Gastroesophageal sphincter (tissue), 4 donors: ENCODE measurements at regions not wholly inside any gene's neighbourhood (a gene's known extent, or its start where the extent isn't known, plus 50 kb on each side); places are given as distances from the start of the nearest gene placed in this dataset.

ENCODE experiments used
- ATAC-seq: fragments of 150-250 bp; one replicate; pipeline ENCODE4 v1.9.1; 2016; ENCODE audit warnings: mild to moderate bottlenecking, moderate library complexity
- H3K27ac ChIP-seq, 4 donors: fragments of 200-600 bp; sonication (generic) in 3 of 4; 1 replicate in 3 of 4; 2 replicates in 1 of 4; pipeline ENCODE4 v1.5.1; 2016 to 2019
- H3K27me3 ChIP-seq: fragments of 200-600 bp; sonication (generic); one replicate; pipeline ENCODE4 v1.5.1; 2019
- H3K36me3 ChIP-seq, 2 donors: fragments of 200-600 bp; sonication (generic); one replicate each; pipeline ENCODE4 v1.5.1; 2019; ENCODE audit warnings: control low read depth in 1 of 2
- H3K4me1 ChIP-seq, 3 donors: fragments of 200-600 bp; sonication (generic); 1 replicate in 2 of 3; 2 replicates in 1 of 3; pipeline ENCODE4 v1.5.1; 2016 to 2019; ENCODE audit warnings: control low read depth in 2 of 3
- H3K4me3 ChIP-seq, 2 donors: fragments of 200-600 bp; sonication (generic); one replicate each; pipeline ENCODE4 v1.5.1; 2019; ENCODE audit warnings: mild to moderate bottlenecking in 1 of 2, moderate library complexity in 1 of 2
- H3K9me3 ChIP-seq, 3 donors: fragments of 200-600 bp; sonication (generic); one replicate each; pipeline ENCODE4 v1.5.1; 2017 to 2019; ENCODE audit warnings: control low read depth in 2 of 3
- EP300 ChIP-seq: sonication (generic); formaldehyde crosslinking; IDR thresholded peaks from one replicate; pipeline ENCODE4 v1.6.1; 2017; ENCODE audit warnings: antibody characterized with exemption, mild to moderate bottlenecking
- POLR2A ChIP-seq, 2 donors: fragments of 450-650 bp; IDR thresholded peaks; one replicate each; pipeline ENCODE4 v1.6.1; 2017; ENCODE audit warnings: antibody characterized with exemption in 2 of 2, mild to moderate bottlenecking in 2 of 2, moderate library complexity in 1 of 2
- POLR2AphosphoS5 ChIP-seq: sonication (generic); formaldehyde crosslinking; IDR thresholded peaks from one replicate; pipeline ENCODE4 v1.6.1; 2017; ENCODE audit warnings: antibody characterized with exemption
- WGBS, 2 donors: methylation state at CpG; one replicate each; pipeline ENCODE4 v1.1.5; 2018; ENCODE audit warnings: low coverage in 1 of 2; 5-methylcytosine and 5-hydroxymethylcytosine counted together
- TF ChIP-seq, protein P1 (sequence below), 4 experiments: fragments of 200-600 bp in 2 of 4; fragments of 450-650 bp in 2 of 4; sonication (generic) in 1 of 4; IDR thresholded peaks; one replicate each; pipeline ENCODE4 v1.5.1; 2017 to 2019; ENCODE audit warnings: antibody characterized with exemption in 4 of 4, mild to moderate bottlenecking in 2 of 4, moderate library complexity in 2 of 4

DNA sequence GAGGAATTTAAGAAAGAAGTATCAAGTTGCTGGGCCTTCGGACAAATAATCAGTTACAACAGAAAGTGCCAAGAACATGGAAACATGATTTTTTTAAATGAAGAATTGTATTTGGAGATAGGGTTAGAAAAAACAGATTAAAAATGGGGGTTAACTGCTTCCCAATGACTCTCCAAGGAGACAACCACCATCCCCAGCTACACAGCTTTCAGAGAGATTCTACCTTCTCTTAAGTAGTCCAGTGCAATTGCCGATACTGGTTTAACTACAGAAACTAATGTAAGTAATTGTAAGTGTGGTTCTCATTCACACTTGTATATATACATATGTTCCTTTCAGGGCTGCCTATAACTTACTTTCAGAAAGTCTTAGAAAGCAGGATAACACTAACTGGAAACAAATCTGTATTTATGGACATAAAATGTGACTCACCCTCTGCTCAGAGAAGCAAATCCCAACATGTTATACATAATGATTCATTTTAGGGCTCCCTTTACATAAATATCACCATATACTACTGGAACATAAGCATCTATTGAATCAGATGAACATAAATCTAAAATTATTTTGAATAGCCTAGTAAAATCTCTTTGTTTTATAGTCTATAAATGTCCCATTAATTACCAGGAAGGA, 248.9 kb upstream of the UGT8 start:
- WGBS, 2 donors = 87 to 95% methylated on average over 2 of the region's 2 CpGs
- H3K4me1 ChIP-seq = no peaks in the 10 kb centered on the region
- no peak for ATAC-seq
- H3K9me3 ChIP-seq = no peaks in the 10 kb centered on the region
- H3K36me3 ChIP-seq = no peaks in the 10 kb centered on the region
- no peak for TF ChIP-seq EP300
- TF ChIP-seq, protein P1, sequence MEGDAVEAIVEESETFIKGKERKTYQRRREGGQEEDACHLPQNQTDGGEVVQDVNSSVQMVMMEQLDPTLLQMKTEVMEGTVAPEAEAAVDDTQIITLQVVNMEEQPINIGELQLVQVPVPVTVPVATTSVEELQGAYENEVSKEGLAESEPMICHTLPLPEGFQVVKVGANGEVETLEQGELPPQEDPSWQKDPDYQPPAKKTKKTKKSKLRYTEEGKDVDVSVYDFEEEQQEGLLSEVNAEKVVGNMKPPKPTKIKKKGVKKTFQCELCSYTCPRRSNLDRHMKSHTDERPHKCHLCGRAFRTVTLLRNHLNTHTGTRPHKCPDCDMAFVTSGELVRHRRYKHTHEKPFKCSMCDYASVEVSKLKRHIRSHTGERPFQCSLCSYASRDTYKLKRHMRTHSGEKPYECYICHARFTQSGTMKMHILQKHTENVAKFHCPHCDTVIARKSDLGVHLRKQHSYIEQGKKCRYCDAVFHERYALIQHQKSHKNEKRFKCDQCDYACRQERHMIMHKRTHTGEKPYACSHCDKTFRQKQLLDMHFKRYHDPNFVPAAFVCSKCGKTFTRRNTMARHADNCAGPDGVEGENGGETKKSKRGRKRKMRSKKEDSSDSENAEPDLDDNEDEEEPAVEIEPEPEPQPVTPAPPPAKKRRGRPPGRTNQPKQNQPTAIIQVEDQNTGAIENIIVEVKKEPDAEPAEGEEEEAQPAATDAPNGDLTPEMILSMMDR (IDR thresholded peaks at IDR 0.05) = no peak
- TF ChIP-seq POLR2AphosphoS5 = no peak
- TF ChIP-seq POLR2A (IDR thresholded peaks at IDR 0.05) = no peak
- no peak overlapping the region for H3K4me3 ChIP-seq
- no peaks in the 10 kb centered on the region for H3K27me3 ChIP-seq
- H3K27ac ChIP-seq = no peak overlapping the region

DNA sequence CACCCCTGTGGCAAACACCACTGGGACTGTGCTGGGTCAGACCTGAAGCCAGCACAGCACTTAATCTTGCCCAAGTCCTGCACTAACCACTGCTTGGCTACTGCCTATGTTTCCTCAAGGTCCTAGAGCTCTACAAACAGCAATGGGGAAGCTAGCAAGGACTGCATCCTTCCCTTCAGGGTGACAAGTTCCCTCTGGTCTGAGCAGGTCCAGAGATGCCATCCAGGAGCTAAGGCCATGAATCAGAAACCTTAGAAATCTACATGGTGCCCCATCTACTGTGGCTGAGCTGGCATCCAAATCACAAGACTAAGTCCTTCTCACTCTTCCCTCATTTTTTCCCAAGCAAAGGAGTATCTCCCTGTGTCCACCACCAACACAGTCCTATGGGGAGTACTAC, 239.7 kb upstream of the UGT8 start:
- TF ChIP-seq POLR2AphosphoS5 (no peak), EP300 (no peak), POLR2A (IDR thresholded peaks at IDR 0.05) (no peak)
- TF ChIP-seq, protein P1 (IDR thresholded peaks at IDR 0.05) = no peak

DNA sequence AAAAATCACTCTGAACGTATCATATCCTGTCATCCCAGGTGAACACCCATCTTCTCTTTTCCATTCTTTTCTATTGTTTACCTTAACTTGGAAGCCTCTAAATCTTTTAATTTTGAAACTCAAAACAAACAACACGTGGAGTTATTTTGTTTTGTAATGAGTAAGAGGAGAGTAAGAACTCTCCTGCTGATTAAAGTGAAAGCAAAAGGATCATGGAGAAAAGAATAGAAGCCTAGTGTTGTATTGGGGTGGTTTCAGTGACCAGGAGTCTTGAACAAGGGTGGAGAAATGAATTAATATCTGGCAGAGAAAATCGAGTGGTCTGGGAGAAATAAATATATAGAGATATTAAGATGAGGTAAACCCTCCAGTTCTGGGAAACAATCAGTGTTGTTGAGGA, 237.4 kb upstream of the UGT8 start:
- no peak for ATAC-seq
- H3K27me3 ChIP-seq = no peaks in the 10 kb centered on the region
- H3K4me1 ChIP-seq = peaks cover 0 to 5% (median 0%) of the 10 kb centered on the region in 3 donors
- no peak overlapping the region for H3K27ac ChIP-seq
- no peaks in the 10 kb centered on the region for H3K36me3 ChIP-seq
- H3K9me3 ChIP-seq = no peaks in the 10 kb centered on the region
- WGBS, 2 donors = 28 to 52% methylated on average over 3 of the region's 3 CpGs
- no peak overlapping the region for H3K4me3 ChIP-seq
- TF ChIP-seq, protein P1 (IDR thresholded peaks at IDR 0.05) = no peak
- no peak for TF ChIP-seq EP300

More for the DNA sequence above, 239.7 kb upstream of the UGT8 start:
- no peak overlapping the region for H3K4me3 ChIP-seq
- H3K4me1 ChIP-seq = no peaks in the 10 kb centered on the region
- no peak for ATAC-seq
- no peaks in the 10 kb centered on the region for H3K27me3 ChIP-seq
- no peak overlapping the region for H3K27ac ChIP-seq
- H3K36me3 ChIP-seq = no peaks in the 10 kb centered on the region
- no peaks in the 10 kb centered on the region for H3K9me3 ChIP-seq

DNA sequence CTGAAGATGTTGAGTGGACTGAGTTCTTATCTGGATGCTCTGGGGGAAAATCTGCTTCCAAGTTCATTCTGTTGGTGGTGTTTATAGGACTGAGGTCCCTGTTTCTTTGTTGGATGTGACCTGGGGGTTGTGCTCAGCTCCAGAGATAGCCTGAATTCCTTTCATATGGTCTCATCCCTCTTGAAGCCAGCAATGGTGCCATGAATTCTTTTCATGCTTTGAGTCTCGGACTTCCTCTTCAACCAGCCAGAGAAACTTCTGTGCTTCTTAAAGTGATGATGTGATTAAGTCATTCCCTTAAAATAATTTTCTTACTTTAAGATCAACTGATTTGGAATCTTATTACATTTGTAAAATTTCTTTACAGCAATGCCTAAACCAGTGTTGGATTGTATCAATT, 233.8 kb upstream of the UGT8 start:
- no peaks in the 10 kb centered on the region for H3K36me3 ChIP-seq
- WGBS, 2 donors = 0 to 10% methylated on average over 1 of the region's 1 CpG
- H3K4me1 ChIP-seq = peaks cover 0 to 13% (median 0%) of the 10 kb centered on the region in 3 donors
- no peaks in the 10 kb centered on the region for H3K27me3 ChIP-seq
- no peak overlapping the region for H3K4me3 ChIP-seq
- TF ChIP-seq POLR2AphosphoS5 (no peak), POLR2A (IDR thresholded peaks at IDR 0.05) (no peak), EP300 (no peak)
- TF ChIP-seq, protein P1 (IDR thresholded peaks at IDR 0.05) = no peak
- peak overlapping the region in 3 of 4 donors; percentile 30 to 71 (median 55) for H3K27ac ChIP-seq
- peak; percentile 50 for ATAC-seq
- H3K9me3 ChIP-seq = no peaks in the 10 kb centered on the region

DNA sequence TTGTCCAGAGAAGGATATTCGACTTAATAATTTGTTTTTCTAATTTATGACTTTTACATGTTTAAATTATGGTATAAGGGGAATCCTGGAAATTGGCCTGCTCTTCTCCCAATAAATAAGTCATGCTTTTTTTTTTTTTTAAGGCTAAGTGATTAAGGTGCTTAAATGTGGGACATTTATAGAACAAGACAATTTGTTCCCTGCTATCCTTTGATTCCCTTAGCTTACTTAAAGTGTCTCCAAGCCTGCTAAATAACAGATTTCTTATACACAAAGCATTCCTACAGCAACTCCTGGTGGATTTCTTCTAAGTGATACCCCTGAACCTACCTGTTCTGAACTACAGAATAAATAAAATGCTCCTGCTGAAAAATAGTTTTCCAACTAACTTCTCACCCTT, 233.0 kb upstream of the UGT8 start:
- Histone ChIP-seq H3K27ac (peak overlapping the region in 2 of 4 donors; percentile 30 to 71), H3K9me3 (no peaks in the 10 kb centered on the region), H3K4me1 (peaks cover 0 to 13% (median 0%) of the 10 kb centered on the region in 3 donors), H3K4me3 (no peak overlapping the region), H3K36me3 (no peaks in the 10 kb centered on the region), H3K27me3 (no peaks in the 10 kb centered on the region)
- ATAC-seq = no peak
- WGBS, 2 donors = 93 to 100% methylated on average over 1 of the region's 1 CpG
- no peak for TF ChIP-seq EP300
- TF ChIP-seq POLR2AphosphoS5 = no peak
- no peak for TF ChIP-seq POLR2A (IDR thresholded peaks at IDR 0.05)
- TF ChIP-seq, protein P1 (IDR thresholded peaks at IDR 0.05) = peak in 1 of 4 experiments; percentile 40
